ENCODE measurements at regions not wholly inside any gene's neighbourhood (a gene's known extent, or its start where the extent isn't known, plus 50 kb on each side); places are given as distances from the start of the nearest gene placed in this dataset.

DNA sequence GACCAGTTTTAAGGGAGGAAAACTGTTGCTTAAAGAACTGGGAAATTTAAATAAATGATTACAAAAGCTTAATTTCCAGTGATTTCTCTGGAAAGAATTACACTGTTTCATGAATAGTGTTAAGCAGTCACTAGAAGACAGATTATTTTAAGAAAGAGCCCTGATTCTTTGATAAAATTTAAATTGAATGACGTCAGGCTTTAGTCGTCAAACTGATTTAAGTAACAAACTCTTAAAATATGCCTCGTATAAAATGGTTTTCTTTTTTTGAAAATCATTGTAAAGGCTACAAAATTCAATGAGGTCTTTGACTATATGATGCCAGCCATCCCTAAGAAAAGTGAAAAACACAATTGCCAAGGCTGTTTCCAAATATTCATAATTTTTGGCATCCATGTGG, 465.0 kb downstream of the NR4A2 start:
- H3K27me3 ChIP-seq (replicated peaks in 2 of 5; ENCODE audit: control insufficient read depth in 4 of 5, insufficient read depth in 5 of 5, low read length in 4 of 5): no peaks in the 10 kb centered on the region
- no CpG with 5 or more reads among the region's 3 CpGs for WGBS (ENCODE audit: insufficient coverage)

DNA sequence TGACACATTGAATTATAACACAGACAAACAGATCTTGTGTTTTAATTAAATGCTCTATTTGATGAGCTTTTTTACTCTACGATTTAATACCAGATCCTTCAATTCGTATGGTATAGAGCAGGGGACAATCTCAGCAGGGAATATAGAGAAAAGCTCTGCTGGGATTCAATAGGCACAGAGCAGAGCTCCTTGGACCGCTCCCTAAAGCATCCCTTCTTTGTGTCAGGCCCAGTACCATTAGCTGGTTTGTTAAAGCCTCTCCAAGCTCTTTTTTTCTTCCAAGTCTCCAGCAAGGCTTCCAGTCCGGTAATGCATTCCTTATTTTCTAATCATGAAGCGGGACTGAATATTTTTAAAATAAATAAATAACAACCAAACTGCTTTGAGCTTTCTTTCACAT, 466.0 kb downstream of the NR4A2 start:
- Histone ChIP-seq H3K36me3 (ENCODE audit: control insufficient read depth in 4 of 4, insufficient read depth in 4 of 4, low read length in 3 of 4) (no peaks in the 10 kb centered on the region), H3K4me3 (ENCODE audit: control insufficient read depth in 1 of 7, extremely low read depth in 1 of 7, insufficient read depth in 4 of 7, low read depth in 2 of 7, low read length in 6 of 7) (no peak overlapping the region), H3K9me3 (ENCODE audit: control extremely low read depth in 1 of 5, control insufficient read depth in 4 of 5, insufficient read depth in 2 of 5, low read depth in 1 of 5, low read length in 4 of 5) (no peaks in the 10 kb centered on the region), H3K4me1 (ENCODE audit: control extremely low read depth in 1 of 4, control insufficient read depth in 4 of 4, insufficient read depth in 4 of 4, low read length in 3 of 4) (no peaks in the 10 kb centered on the region), H3K27me3 (replicated peaks in 2 of 5; ENCODE audit: control insufficient read depth in 4 of 5, insufficient read depth in 5 of 5, low read length in 4 of 5) (no peaks in the 10 kb centered on the region), H3K27ac (ENCODE audit: insufficient read depth in 1 of 2, low read depth in 1 of 2, low read length in 2 of 2, poor library complexity in 1 of 2, severe bottlenecking in 2 of 2) (no peak overlapping the region)
- 92% methylated on average over 3 of the region's 5 CpGs for WGBS (ENCODE audit: insufficient coverage)
- DNase-seq: no peak
- CTCF ChIA-PET: no interaction called here
- POLR2A ChIA-PET: no interaction called here

More for the DNA sequence above, 465.0 kb downstream of the NR4A2 start:
- H3K9me3 ChIP-seq (ENCODE audit: control extremely low read depth in 1 of 5, control insufficient read depth in 4 of 5, insufficient read depth in 2 of 5, low read depth in 1 of 5, low read length in 4 of 5): no peaks in the 10 kb centered on the region
- H3K4me3 ChIP-seq (ENCODE audit: control insufficient read depth in 1 of 7, extremely low read depth in 1 of 7, insufficient read depth in 4 of 7, low read depth in 2 of 7, low read length in 6 of 7): no peak overlapping the region
- CTCF ChIA-PET: no interaction called here
- POLR2A ChIA-PET: no interaction called here
- no peak overlapping the region for H3K27ac ChIP-seq (ENCODE audit: insufficient read depth in 1 of 2, low read depth in 1 of 2, low read length in 2 of 2, poor library complexity in 1 of 2, severe bottlenecking in 2 of 2)
- H3K36me3 ChIP-seq (ENCODE audit: control insufficient read depth in 4 of 4, insufficient read depth in 4 of 4, low read length in 3 of 4): no peaks in the 10 kb centered on the region
- no peaks in the 10 kb centered on the region for H3K4me1 ChIP-seq (ENCODE audit: control extremely low read depth in 1 of 4, control insufficient read depth in 4 of 4, insufficient read depth in 4 of 4, low read length in 3 of 4)
- DNase-seq: no peak

DNA sequence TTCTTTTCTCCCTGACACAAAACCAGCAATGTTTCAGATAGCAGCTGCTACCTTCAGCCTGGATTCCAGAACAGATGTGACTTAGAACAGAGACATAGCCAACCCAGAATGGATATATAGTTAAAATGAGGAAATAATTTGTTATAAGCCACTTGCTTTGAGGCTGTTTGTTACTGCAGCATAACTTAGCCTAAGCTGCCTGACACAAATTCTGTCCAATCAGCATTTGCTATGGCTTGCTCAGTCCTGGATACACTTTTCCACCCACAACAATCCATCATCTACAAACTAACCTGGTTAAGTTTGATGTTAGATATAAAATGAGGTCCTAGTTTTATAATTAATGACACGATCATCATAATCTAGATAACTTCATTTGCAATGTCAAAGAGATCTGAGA, 480.4 kb downstream of the NR4A2 start:
- no peaks in the 10 kb centered on the region for H3K36me3 ChIP-seq (ENCODE audit: control insufficient read depth in 4 of 4, insufficient read depth in 4 of 4, low read length in 3 of 4)
- ChIA-PET POLR2A (no interaction called here), CTCF (no interaction called here)
- DNase-seq: no peak
- H3K4me3 ChIP-seq (ENCODE audit: control insufficient read depth in 1 of 7, extremely low read depth in 1 of 7, insufficient read depth in 4 of 7, low read depth in 2 of 7, low read length in 6 of 7): no peak overlapping the region
- no peak overlapping the region for H3K27ac ChIP-seq (ENCODE audit: insufficient read depth in 1 of 2, low read depth in 1 of 2, low read length in 2 of 2, poor library complexity in 1 of 2, severe bottlenecking in 2 of 2)
- no peaks in the 10 kb centered on the region for H3K9me3 ChIP-seq (ENCODE audit: control extremely low read depth in 1 of 5, control insufficient read depth in 4 of 5, insufficient read depth in 2 of 5, low read depth in 1 of 5, low read length in 4 of 5)
- no CpG with 5 or more reads among the region's 1 CpG for WGBS (ENCODE audit: insufficient coverage)
- H3K4me1 ChIP-seq (ENCODE audit: control extremely low read depth in 1 of 4, control insufficient read depth in 4 of 4, insufficient read depth in 4 of 4, low read length in 3 of 4): no peaks in the 10 kb centered on the region
- H3K27me3 ChIP-seq (replicated peaks in 2 of 5; ENCODE audit: control insufficient read depth in 4 of 5, insufficient read depth in 5 of 5, low read length in 4 of 5): no peaks in the 10 kb centered on the region

DNA sequence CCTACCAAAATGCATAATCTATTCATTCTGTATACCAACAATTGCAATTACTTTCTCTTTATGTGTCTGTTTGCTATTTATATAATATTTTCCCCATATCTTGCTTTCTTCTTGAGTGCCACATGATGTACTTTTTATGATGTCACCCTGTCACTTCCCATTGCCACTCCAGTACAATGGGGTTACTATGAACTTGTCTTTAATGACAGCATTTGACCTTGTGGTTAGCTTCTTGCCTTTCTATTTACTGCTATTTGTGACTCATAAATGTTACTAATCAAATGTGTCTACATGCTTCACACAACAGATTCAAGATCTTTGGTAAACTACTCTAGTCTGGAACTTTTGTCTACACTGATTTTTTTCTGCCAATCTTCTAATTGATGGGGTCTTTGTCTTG, 486.3 kb downstream of the NR4A2 start:
- H3K27ac ChIP-seq (ENCODE audit: insufficient read depth in 1 of 2, low read depth in 1 of 2, low read length in 2 of 2, poor library complexity in 1 of 2, severe bottlenecking in 2 of 2): no peak overlapping the region
- no peak overlapping the region for H3K4me3 ChIP-seq (ENCODE audit: control insufficient read depth in 1 of 7, extremely low read depth in 1 of 7, insufficient read depth in 4 of 7, low read depth in 2 of 7, low read length in 6 of 7)
- ChIA-PET CTCF (no interaction called here), POLR2A (no interaction called here)
- H3K4me1 ChIP-seq (ENCODE audit: control extremely low read depth in 1 of 4, control insufficient read depth in 4 of 4, insufficient read depth in 4 of 4, low read length in 3 of 4): no peaks in the 10 kb centered on the region
- DNase-seq: no peak
- H3K27me3 ChIP-seq (replicated peaks in 2 of 5; ENCODE audit: control insufficient read depth in 4 of 5, insufficient read depth in 5 of 5, low read length in 4 of 5): no peaks in the 10 kb centered on the region
- no peaks in the 10 kb centered on the region for H3K36me3 ChIP-seq (ENCODE audit: control insufficient read depth in 4 of 4, insufficient read depth in 4 of 4, low read length in 3 of 4)
- no peaks in the 10 kb centered on the region for H3K9me3 ChIP-seq (ENCODE audit: control extremely low read depth in 1 of 5, control insufficient read depth in 4 of 5, insufficient read depth in 2 of 5, low read depth in 1 of 5, low read length in 4 of 5)

DNA sequence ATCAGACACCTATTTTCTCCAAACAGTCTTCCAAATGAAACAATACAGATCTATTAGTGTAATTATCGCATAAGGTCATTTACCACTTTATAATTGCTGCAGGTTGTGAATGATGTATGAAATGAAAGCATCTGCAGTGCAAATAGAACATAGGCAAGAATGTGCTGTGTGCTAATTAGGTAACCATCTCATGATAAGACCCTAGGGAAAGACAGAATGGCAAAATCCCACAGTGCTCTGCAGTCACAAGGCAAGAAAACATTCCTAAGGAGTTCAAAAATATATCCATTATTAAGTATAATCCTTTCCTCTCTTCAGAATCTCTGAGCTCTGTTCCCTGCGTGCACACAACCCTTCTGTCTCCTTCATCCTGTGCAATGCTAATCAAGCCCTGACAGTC, 488.1 kb downstream of the NR4A2 start:
- Histone ChIP-seq H3K4me3 (ENCODE audit: control insufficient read depth in 1 of 7, extremely low read depth in 1 of 7, insufficient read depth in 4 of 7, low read depth in 2 of 7, low read length in 6 of 7) (no peak overlapping the region), H3K9me3 (ENCODE audit: control extremely low read depth in 1 of 5, control insufficient read depth in 4 of 5, insufficient read depth in 2 of 5, low read depth in 1 of 5, low read length in 4 of 5) (no peaks in the 10 kb centered on the region), H3K27me3 (replicated peaks in 2 of 5; ENCODE audit: control insufficient read depth in 4 of 5, insufficient read depth in 5 of 5, low read length in 4 of 5) (no peaks in the 10 kb centered on the region), H3K4me1 (ENCODE audit: control extremely low read depth in 1 of 4, control insufficient read depth in 4 of 4, insufficient read depth in 4 of 4, low read length in 3 of 4) (no peaks in the 10 kb centered on the region), H3K27ac (ENCODE audit: insufficient read depth in 1 of 2, low read depth in 1 of 2, low read length in 2 of 2, poor library complexity in 1 of 2, severe bottlenecking in 2 of 2) (no peak overlapping the region), H3K36me3 (ENCODE audit: control insufficient read depth in 4 of 4, insufficient read depth in 4 of 4, low read length in 3 of 4) (no peaks in the 10 kb centered on the region)
- ChIA-PET POLR2A (no interaction called here), CTCF (no interaction called here)
- no peak for DNase-seq
- WGBS (ENCODE audit: insufficient coverage): 100% methylated on average over 1 of the region's 2 CpGs

DNA sequence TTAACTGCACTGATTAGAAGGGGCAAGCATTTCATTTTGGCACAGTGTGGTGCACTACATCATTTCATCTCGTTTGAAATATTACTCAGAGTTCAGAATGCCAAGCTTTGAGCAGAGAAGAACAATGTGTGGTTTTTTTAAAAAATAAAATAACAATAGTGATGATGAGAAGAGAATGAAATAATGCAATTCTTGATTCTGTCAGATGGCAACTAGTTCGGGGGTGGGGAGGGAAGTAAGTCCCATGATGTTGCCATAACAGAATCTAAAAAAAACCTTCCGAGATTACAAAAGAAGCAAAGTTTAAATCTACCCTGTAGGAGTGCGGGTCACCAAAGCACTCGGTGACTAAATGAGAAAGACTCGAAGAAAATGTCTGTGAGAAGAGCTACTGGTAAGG, 490.4 kb downstream of the NR4A2 start:
- Histone ChIP-seq H3K9me3 (ENCODE audit: control extremely low read depth in 1 of 5, control insufficient read depth in 4 of 5, insufficient read depth in 2 of 5, low read depth in 1 of 5, low read length in 4 of 5) (no peaks in the 10 kb centered on the region), H3K27ac (ENCODE audit: insufficient read depth in 1 of 2, low read depth in 1 of 2, low read length in 2 of 2, poor library complexity in 1 of 2, severe bottlenecking in 2 of 2) (no peak overlapping the region), H3K27me3 (replicated peaks in 2 of 5; ENCODE audit: control insufficient read depth in 4 of 5, insufficient read depth in 5 of 5, low read length in 4 of 5) (no peaks in the 10 kb centered on the region), H3K4me3 (ENCODE audit: control insufficient read depth in 1 of 7, extremely low read depth in 1 of 7, insufficient read depth in 4 of 7, low read depth in 2 of 7, low read length in 6 of 7) (no peak overlapping the region), H3K36me3 (ENCODE audit: control insufficient read depth in 4 of 4, insufficient read depth in 4 of 4, low read length in 3 of 4) (no peaks in the 10 kb centered on the region), H3K4me1 (ENCODE audit: control extremely low read depth in 1 of 4, control insufficient read depth in 4 of 4, insufficient read depth in 4 of 4, low read length in 3 of 4) (no peaks in the 10 kb centered on the region)
- ChIA-PET POLR2A (interaction anchor here (0.7 kb wide), 1 partner anchor 76 kb away, joined by 4 read pairs; no protein-coding TSS in a partner anchor), CTCF (interaction anchor here (0.9 kb wide), 1 partner anchor 8 kb away, joined by 3 read pairs; no protein-coding TSS in a partner anchor)
- DNase-seq: no peak
- 72% methylated on average over 2 of the region's 6 CpGs for WGBS (ENCODE audit: insufficient coverage)

DNA sequence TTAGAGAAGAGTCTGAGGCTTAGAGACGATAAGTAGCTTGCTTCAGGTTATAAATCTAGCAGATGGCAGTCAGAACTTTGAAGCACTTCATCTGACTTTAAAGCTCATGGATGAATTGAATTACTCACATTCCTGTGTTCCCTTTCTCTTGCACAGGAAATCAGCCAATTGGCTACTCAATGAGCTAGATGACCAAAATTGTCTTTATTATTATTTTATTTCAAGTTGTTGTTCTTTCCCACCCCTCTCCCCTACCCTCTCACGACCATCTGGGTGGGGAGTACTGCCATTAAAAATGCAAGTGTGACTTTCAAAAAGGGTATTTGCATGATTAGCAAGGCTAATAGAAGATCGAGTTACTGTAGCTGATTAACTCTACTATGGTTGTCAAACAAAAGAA, 491.1 kb downstream of the NR4A2 start:
- ChIA-PET POLR2A (interaction anchor here (0.7 kb wide), 1 partner anchor 76 kb away, joined by 4 read pairs; no protein-coding TSS in a partner anchor), CTCF (interaction anchor here (0.9 kb wide), 1 partner anchor 9 kb away, joined by 3 read pairs; no protein-coding TSS in a partner anchor)
- no peak for DNase-seq
- H3K4me1 ChIP-seq (ENCODE audit: control extremely low read depth in 1 of 4, control insufficient read depth in 4 of 4, insufficient read depth in 4 of 4, low read length in 3 of 4): no peaks in the 10 kb centered on the region
- H3K4me3 ChIP-seq (ENCODE audit: control insufficient read depth in 1 of 7, extremely low read depth in 1 of 7, insufficient read depth in 4 of 7, low read depth in 2 of 7, low read length in 6 of 7): no peak overlapping the region
- no peaks in the 10 kb centered on the region for H3K36me3 ChIP-seq (ENCODE audit: control insufficient read depth in 4 of 4, insufficient read depth in 4 of 4, low read length in 3 of 4)
- WGBS (ENCODE audit: insufficient coverage): 67% methylated on average over 2 of the region's 3 CpGs
- H3K27ac ChIP-seq (ENCODE audit: insufficient read depth in 1 of 2, low read depth in 1 of 2, low read length in 2 of 2, poor library complexity in 1 of 2, severe bottlenecking in 2 of 2): no peak overlapping the region
- H3K27me3 ChIP-seq (replicated peaks in 2 of 5; ENCODE audit: control insufficient read depth in 4 of 5, insufficient read depth in 5 of 5, low read length in 4 of 5): no peaks in the 10 kb centered on the region
- no peaks in the 10 kb centered on the region for H3K9me3 ChIP-seq (ENCODE audit: control extremely low read depth in 1 of 5, control insufficient read depth in 4 of 5, insufficient read depth in 2 of 5, low read depth in 1 of 5, low read length in 4 of 5)
